ENCODE measurements at regions not wholly inside any gene's neighbourhood (a gene's known extent, or its start where the extent isn't known, plus 50 kb on each side); places are given as distances from the start of the nearest gene placed in this dataset.

GRCh38 chr10:83357627-83358026 lies 781.7 kb upstream of the GHITM start:
- DNase-seq (ENCODE audit: low read depth), result no peak

GRCh38 chr10:83367036-83367435 lies 772.3 kb upstream of the GHITM start:
- no peak for DNase-seq (ENCODE audit: low read depth)

GRCh38 chr10:83371696-83372490 lies 767.4 kb upstream of the GHITM start:
- DNase-seq (ENCODE audit: low read depth), result no peak

GRCh38 chr10:83372646-83373045 lies 766.7 kb upstream of the GHITM start:
- DNase-seq (ENCODE audit: low read depth), result no peak

- no peak for DNase-seq (ENCODE audit: low read depth)
Observed at GRCh38 chr10:83373671-83374070, 765.6 kb upstream of the GHITM start.

GRCh38 chr10:83374741-83375140 lies 764.6 kb upstream of the GHITM start:
- no peak for DNase-seq (ENCODE audit: low read depth)

GRCh38 chr10:83375274-83375673 lies 764.0 kb upstream of the GHITM start:
- no peak for DNase-seq (ENCODE audit: low read depth)

- no peak for DNase-seq (ENCODE audit: low read depth)
Observed at GRCh38 chr10:83397806-83398205, 741.5 kb upstream of the GHITM start.

GRCh38 chr10:83410570-83410969 lies 728.7 kb upstream of the GHITM start:
- no peak for DNase-seq (ENCODE audit: low read depth)

GRCh38 chr10:83425306-83425705 lies 714.0 kb upstream of the GHITM start:
- DNase-seq (ENCODE audit: low read depth), result no peak

- no peak for DNase-seq (ENCODE audit: low read depth)
Observed at GRCh38 chr10:83427101-83427500, 712.2 kb upstream of the GHITM start.

GRCh38 chr10:83432261-83433045 lies 706.9 kb upstream of the GHITM start:
- no peak for DNase-seq (ENCODE audit: low read depth)

GRCh38 chr10:83433705-83434104 lies 705.6 kb upstream of the GHITM start:
- DNase-seq (ENCODE audit: low read depth), result no peak

- DNase-seq (ENCODE audit: low read depth), result no peak
Observed at GRCh38 chr10:83448013-83448412, 691.3 kb upstream of the GHITM start.

- no peak for DNase-seq (ENCODE audit: low read depth)
Observed at GRCh38 chr10:83458611-83459010, 680.7 kb upstream of the GHITM start.

- no peak for DNase-seq (ENCODE audit: low read depth)
Observed at GRCh38 chr10:83459124-83459523, 680.2 kb upstream of the GHITM start.

- DNase-seq (ENCODE audit: low read depth), result no peak
Observed at GRCh38 chr10:83469728-83470331, 669.5 kb upstream of the GHITM start.

- DNase-seq (ENCODE audit: low read depth), result no peak
Observed at GRCh38 chr10:83476211-83476610, 663.1 kb upstream of the GHITM start.

- no peak for DNase-seq (ENCODE audit: low read depth)
Observed at GRCh38 chr10:83489161-83489560, 650.1 kb upstream of the GHITM start.

- DNase-seq (ENCODE audit: low read depth), result no peak
Observed at GRCh38 chr10:83492004-83492403, 647.3 kb upstream of the GHITM start.

- no peak for DNase-seq (ENCODE audit: low read depth)
Observed at GRCh38 chr10:83512681-83513080, 626.6 kb upstream of the GHITM start.

- no peak for DNase-seq (ENCODE audit: low read depth)
Observed at GRCh38 chr10:83515001-83515400, 624.3 kb upstream of the GHITM start.

- no peak for DNase-seq (ENCODE audit: low read depth)
Observed at GRCh38 chr10:83516788-83517187, 622.5 kb upstream of the GHITM start.
